ENCODE measurements at regions not wholly inside any gene's neighbourhood (a gene's known extent, or its start where the extent isn't known, plus 50 kb on each side); places are given as distances from the start of the nearest gene placed in this dataset.

DNA sequence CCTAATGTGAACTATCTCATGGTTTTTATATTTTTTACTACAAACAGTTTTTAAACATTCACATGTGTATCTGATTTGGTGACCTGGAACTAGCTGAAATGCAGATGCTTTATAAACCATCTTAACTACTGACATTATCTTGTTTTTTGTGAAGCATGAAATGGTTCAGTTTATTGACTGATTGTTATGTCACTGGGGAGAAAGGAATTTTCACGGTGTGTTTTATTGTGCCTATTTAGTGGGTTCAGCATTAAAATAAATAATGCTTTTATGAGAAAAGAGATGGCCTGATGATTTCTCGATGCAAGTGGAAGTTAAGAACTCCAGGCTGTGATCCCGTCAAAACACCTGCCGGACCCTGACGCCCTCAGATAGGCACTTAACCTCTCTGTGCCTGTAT lies 79.9 kb upstream of the KIF26B start:
- TF ChIP-seq CTCF (IDR thresholded peaks at IDR 0.05): no peak
- no peak for TF ChIP-seq POLR2AphosphoS5 (IDR thresholded peaks at IDR 0.05)
- no peak for TF ChIP-seq POLR2A (IDR thresholded peaks at IDR 0.05)

Measured in stomach (tissue), 4 donors.